Ascending aorta (tissue), 2 donors: ENCODE measurements at regions not wholly inside any gene's neighbourhood (a gene's known extent, or its start where the extent isn't known, plus 50 kb on each side); places are given as distances from the start of the nearest gene placed in this dataset.
A peak's percentile ranks its signal among the peaks of the same experiment; 100 is the strongest.

Experiments used
- DNase-seq, 2 donors: peaks; one replicate each; pipeline ENCODE4 v3.0.0-alpha.2; 2019; ENCODE audit warnings: low spot score in 2 of 2
- H3K27ac ChIP-seq, 2 donors: fragments of 200-600 bp; sonication (generic); one replicate each; pipeline ENCODE4 v1.5.1; 2016 to 2017; ENCODE audit warnings: mild to moderate bottlenecking in 1 of 2
- H3K27me3 ChIP-seq: fragments of 200-600 bp; sonication (generic); one replicate; pipeline ENCODE4 v1.5.1; 2017
- H3K36me3 ChIP-seq, 2 donors: fragments of 200-600 bp; sonication (generic); one replicate each; pipeline ENCODE4 v1.5.1; 2016
- H3K4me1 ChIP-seq, 2 donors: fragments of 200-600 bp; sonication (generic); one replicate each; pipeline ENCODE4 v1.5.1; 2016 to 2017; ENCODE audit warnings: mild to moderate bottlenecking in 1 of 2
- H3K4me3 ChIP-seq, 2 donors: fragments of 200-600 bp; sonication (generic); one replicate each; pipeline ENCODE4 v1.5.1; 2016 to 2017; ENCODE audit warnings: mild to moderate bottlenecking in 1 of 2
- H3K9me3 ChIP-seq, 2 donors: fragments of 200-600 bp; sonication (generic); one replicate each; pipeline ENCODE4 v1.5.1; 2016
- CTCF ChIP-seq, 3 experiments: fragments of 200-600 bp in 2 of 3; fragments of 450-650 bp in 1 of 3; sonication (generic) in 2 of 3; IDR thresholded peaks; one replicate each; pipeline ENCODE4 v1.5.1; 2016 to 2019; ENCODE audit warnings: antibody characterized with exemption in 3 of 3, mild to moderate bottlenecking in 1 of 3, moderate library complexity in 1 of 3
- intact Hi-C: fragments of 100-400 bp; cut with DNase I; formaldehyde crosslinking; loops from one replicate; pipeline ENCODE4 v1.15.1; 2023

- intact Hi-C loops = no loop called here
- Histone ChIP-seq H3K9me3 (no peaks in the 10 kb centered on the region), H3K36me3 (no peaks in the 10 kb centered on the region), H3K27me3 (no peaks in the 10 kb centered on the region), H3K4me3 (no peak overlapping the region), H3K27ac (no peak overlapping the region), H3K4me1 (no peaks in the 10 kb centered on the region)
- TF ChIP-seq CTCF (IDR thresholded peaks at IDR 0.05) = no peak
- no peak for DNase-seq
Measured at GRCh38 chr12:43284486-43285158, 267.4 kb downstream of the ADAMTS20 start.

DNA sequence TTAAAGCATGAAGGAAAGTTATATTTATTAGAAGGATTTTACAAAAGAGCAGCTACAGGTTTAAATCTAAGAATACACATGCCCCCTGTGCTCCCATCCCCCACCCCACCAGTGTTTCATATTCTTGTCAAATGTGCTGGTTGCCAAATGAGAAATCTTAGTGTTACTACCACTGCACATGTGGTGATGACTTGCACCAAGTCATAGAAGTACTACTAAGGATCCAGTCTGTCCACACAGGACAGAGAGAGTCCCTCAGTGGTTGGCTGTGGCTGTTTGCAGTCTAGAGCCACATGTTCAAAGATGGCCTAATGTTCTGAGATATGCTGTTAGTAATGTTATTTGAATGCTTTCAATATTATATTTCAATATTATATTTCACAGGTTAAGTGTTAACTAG is 268.8 kb downstream of the ADAMTS20 start:
- H3K4me1 ChIP-seq = no peaks in the 10 kb centered on the region

DNA sequence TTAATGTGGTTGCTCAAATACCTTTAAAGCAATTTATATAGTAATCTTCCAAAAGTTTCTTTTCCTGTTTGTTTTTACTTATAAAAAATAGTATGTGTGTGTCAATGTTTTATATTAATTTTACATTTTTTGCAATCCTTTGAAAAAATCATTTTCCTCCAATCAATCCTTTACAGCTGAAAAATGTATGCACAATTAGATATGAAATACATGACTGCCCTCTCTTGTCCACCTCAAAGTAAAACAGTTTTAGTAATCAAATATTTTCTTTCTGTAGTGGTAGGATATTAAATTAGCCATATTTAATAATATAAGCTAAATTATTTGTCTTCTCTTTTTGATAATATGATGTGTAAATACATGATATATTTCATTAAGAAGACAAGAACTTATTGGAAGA is 269.9 kb downstream of the ADAMTS20 start:
- Histone ChIP-seq H3K27me3 (no peaks in the 10 kb centered on the region), H3K27ac (no peak overlapping the region), H3K4me3 (no peak overlapping the region), H3K36me3 (no peaks in the 10 kb centered on the region), H3K9me3 (no peaks in the 10 kb centered on the region), H3K4me1 (no peaks in the 10 kb centered on the region)
- TF ChIP-seq CTCF (IDR thresholded peaks at IDR 0.05) = peak in 1 of 3 experiments; percentile 11
- no peak for DNase-seq
- intact Hi-C loops = no loop called here

More for the DNA sequence above, 268.8 kb downstream of the ADAMTS20 start:
- H3K27me3 ChIP-seq = no peaks in the 10 kb centered on the region
- H3K36me3 ChIP-seq = no peaks in the 10 kb centered on the region
- intact Hi-C loops = no loop called here
- H3K27ac ChIP-seq = no peak overlapping the region
- no peaks in the 10 kb centered on the region for H3K9me3 ChIP-seq
- no peak for TF ChIP-seq CTCF (IDR thresholded peaks at IDR 0.05)
- H3K4me3 ChIP-seq = no peak overlapping the region
- no peak for DNase-seq

DNA sequence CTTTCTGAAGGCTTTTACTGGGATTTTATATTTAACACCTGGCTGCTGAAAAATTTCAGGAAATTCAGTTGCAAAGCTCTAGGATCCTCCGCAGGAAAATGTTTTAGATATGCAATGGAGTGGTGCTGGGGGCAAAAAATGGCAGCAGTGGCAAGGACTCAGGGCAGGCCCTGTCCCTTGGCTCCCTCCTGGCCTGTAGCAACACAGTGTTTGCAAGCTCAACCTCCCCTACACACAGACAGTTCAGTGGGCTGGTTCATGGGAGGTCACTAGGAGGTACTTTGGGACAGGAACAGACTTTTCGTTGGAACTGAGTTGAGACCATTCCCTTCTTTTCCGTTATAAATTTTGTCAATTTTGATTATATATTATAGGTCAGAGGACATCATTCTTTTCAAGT is 270.4 kb downstream of the ADAMTS20 start:
- no peaks in the 10 kb centered on the region for H3K4me1 ChIP-seq
- H3K27me3 ChIP-seq = no peaks in the 10 kb centered on the region
- no peak for DNase-seq
- no peak for TF ChIP-seq CTCF (IDR thresholded peaks at IDR 0.05)
- H3K9me3 ChIP-seq = no peaks in the 10 kb centered on the region
- no peaks in the 10 kb centered on the region for H3K36me3 ChIP-seq
- intact Hi-C loops = no loop called here
- no peak overlapping the region for H3K27ac ChIP-seq
- no peak overlapping the region for H3K4me3 ChIP-seq

DNA sequence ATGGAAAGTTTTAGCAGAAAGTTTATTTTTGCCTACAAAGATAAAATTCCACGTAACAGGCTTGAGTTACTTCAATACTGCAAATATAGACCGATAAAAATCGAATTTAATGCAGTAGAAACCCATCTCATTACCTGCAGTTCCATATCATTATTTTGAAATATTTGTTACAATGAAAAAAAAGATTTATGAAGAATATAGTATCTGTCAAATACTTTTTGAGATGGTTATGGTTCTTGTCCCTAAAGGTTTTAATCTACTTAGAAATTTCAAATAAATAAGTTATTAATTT is 273.5 kb downstream of the ADAMTS20 start:
- no peak overlapping the region for H3K4me3 ChIP-seq
- H3K27ac ChIP-seq = no peak overlapping the region
- intact Hi-C loops = no loop called here
- H3K4me1 ChIP-seq = no peaks in the 10 kb centered on the region
- DNase-seq = no peak
- no peaks in the 10 kb centered on the region for H3K36me3 ChIP-seq
- no peak for TF ChIP-seq CTCF (IDR thresholded peaks at IDR 0.05)
- no peaks in the 10 kb centered on the region for H3K9me3 ChIP-seq
- no peaks in the 10 kb centered on the region for H3K27me3 ChIP-seq
